AG08396 (cell line): ENCODE measurements at regions not wholly inside any gene's neighbourhood (a gene's known extent, or its start where the extent isn't known, plus 50 kb on each side); places are given as distances from the start of the nearest gene placed in this dataset.
"Not testable (repeated sequence)": the region's sequence is repeated elsewhere in the genome, so short reads cannot be mapped to it uniquely, and the experiment has no call there.

Source experiments
- DNase-seq: peaks from one replicate; pipeline ENCODE4 v3.0.0; 2012; ENCODE audit warnings: low spot score, mixed read lengths

- no peak for DNase-seq
These were observed 56.3 kb downstream of the FOXI3 start for GRCh38 chr2:88396209-88396608.

- DNase-seq: no peak
These were observed 74.9 kb downstream of the FOXI3 start for GRCh38 chr2:88377641-88377991.

- DNase-seq: no peak
These were observed 80.5 kb downstream of the FOXI3 start for GRCh38 chr2:88372042-88372441.

DNA sequence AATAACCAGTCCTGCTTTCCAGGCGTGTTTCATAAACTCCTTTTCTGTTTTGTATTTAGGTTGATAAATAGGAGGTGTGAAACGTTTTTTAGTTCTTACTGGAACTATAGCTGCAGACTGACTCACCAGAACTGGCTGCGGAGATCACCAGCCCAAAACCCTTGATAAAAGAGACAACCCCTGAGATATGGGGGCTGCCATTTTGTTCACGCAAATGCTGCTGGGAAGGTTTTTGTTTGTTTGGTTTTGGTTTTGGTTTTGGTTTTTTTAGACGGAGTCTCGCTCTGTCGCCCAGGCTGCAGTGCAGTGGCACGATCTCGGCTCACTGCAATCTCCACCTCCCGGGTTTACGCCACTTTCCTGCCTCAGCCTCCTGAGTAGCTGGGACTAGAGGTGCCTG, 87.1 kb downstream of the FOXI3 start:
- not testable (repeated sequence) for DNase-seq

- no peak for DNase-seq
These were observed 97.0 kb downstream of the FOXI3 start for GRCh38 chr2:88355486-88355885.

- DNase-seq: no peak
These were observed 101.3 kb downstream of the FOXI3 start for GRCh38 chr2:88351249-88351601.

DNA sequence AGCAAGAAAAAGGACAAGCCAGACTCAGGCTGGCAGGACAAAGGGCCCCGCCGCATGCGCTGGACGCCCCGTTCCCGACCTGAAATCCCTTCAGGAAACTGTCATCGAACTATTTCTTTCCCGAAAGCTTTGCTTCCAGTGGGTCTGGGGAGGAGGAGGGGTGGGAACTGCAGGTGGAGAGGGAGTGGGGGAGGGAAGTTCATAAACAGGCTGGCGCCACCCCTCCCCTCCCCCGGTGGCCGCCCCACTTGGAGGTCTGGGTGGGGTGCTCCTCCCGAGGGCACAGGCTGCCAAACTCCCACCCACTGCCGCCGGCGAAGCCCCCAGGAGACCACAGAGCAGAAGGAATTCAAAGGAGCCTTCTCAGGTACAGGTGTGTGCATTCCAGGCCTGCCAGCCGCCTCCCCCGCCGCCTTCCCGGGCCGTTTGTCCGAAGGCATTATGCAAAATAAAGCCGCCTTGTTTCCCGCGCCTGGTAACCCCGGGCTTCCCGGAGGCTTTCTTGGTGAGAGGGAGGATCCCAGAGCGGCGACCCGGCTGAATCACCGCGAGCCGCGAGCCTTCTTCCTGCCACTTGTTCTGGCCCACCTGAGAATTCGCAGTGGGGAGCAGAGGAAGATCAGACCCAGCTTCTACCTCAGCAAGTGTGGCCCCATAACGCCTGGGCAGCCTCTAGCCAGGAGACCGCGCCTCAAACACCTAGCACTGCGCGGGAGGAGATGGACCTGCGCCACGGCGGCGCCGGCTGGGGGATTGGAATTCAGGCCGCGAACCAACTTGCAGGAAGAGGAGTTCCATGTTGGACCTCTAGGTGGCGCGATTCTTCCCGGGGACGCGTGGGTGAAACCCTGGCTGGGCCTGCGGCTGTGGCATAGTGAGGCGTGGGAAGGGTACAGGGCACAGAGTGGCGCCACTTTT, 101.9 kb downstream of the FOXI3 start:
- DNase-seq: peak; percentile 22

DNA sequence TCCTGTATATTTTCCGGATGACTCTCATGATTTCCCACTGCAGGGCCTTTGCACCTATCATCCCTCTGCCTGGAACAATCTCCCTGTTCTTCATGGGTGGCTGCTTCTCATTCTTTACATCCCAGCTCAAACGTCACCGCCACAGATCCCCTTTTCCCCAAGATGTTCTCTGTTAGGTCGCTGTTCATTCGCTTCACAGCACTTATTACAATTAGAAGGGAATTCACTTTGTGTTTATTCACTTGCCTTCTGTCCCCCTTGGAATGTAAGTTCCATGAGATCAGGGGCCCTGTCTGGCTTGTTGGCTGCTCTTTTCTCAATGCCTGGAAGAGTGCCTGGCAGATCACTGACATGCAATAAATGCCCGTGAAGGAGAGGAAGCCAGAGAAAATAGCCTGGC, 106.7 kb downstream of the FOXI3 start:
- DNase-seq: no peak

DNA sequence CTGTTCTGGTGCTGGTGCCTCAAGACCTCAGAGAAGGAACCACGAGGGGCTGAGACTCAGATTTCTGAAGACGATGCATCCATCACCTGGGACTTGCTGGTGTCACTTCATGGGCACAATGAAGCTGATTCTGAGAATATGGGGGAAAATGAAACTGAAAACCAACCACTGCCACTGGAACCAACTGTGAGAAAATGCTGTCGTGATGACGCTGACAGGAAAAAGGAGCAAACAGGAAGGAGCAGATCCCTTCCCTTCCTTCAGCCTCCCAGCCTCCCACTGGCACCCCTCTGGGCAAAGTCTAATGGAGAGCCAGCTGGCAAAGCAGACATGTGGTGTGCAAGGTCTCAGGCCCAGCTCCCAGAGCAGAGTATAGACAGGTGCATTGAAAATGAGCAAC, 109.7 kb downstream of the FOXI3 start:
- DNase-seq: no peak

- DNase-seq: no peak
These were observed 118.1 kb downstream of the FOXI3 start for GRCh38 chr2:88334418-88334817.

GRCh38 chr2:88331239-88331638, 121.3 kb downstream of the FOXI3 start:
- DNase-seq: no peak

DNA sequence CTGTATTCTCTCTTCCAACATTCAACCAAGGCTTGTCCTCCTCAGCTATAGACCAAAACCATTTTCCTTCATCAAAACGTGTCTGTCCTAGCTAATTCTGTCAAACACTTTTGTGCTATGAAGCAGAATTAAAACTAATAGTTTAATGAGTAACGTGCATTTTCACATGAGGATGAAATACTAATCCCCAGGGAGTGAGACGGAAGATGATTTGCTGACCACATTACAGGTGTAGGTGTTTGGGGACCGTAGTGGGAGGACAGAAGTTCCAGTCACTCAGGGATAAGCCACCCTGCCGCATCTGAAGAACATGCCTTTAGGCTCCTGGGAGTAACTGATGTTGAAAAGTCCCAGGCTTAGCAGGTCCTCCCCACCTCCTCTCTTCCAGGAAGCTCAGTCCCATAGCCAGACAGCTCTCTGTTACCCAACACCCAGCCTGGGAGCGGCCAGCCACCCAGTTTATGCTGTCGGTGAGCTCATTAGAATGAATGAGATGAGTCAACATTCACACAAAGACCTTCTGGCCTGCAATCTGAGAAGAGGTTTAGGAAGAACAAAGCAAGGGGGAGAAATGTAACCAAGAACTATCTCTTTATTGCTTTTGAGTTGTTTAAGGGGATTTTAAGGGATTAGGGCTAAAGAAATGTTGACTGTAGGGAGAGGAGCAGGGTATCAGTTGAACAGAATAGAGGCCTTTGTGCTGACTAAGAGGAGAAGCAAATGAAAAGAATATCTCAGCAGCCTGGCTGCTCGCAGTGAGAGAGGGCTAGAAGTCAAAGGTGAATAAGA, 122.5 kb downstream of the FOXI3 start:
- DNase-seq: no peak

- DNase-seq: no peak
These were observed 130.8 kb downstream of the FOXI3 start for GRCh38 chr2:88321449-88322248.

DNA sequence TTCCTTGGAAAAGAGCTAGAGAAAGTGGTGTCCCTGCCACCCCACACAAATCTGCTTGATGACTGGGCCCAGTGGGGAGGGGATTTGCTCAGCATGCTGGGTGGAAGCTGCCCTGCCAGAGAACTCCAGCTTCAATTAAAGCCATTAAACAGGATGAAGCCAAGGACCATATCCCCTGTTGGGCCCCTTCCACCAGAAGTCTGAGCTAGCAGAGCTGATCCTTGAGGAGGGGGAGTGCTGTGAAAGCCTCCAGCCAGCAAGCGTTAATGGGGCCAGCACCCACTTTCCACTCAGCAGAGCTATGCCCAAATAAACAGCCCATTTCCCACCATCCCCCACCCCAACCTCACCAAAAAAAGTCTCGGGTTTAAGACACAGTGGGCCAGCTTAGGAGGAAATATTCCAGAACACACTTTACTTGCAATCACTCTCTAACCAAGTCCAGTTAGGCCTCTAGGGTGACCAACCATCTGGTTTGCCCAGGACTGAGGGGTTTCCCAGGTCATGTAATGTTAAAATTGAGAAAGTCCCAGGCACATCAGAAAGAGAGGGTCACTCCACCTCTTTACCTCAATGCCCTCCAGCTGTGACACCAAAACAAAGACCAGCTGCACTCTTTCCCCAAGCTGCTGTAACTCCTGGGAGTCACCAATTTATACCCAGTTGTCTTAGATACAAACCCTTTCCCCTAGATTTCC, 132.3 kb downstream of the FOXI3 start:
- DNase-seq: no peak

DNA sequence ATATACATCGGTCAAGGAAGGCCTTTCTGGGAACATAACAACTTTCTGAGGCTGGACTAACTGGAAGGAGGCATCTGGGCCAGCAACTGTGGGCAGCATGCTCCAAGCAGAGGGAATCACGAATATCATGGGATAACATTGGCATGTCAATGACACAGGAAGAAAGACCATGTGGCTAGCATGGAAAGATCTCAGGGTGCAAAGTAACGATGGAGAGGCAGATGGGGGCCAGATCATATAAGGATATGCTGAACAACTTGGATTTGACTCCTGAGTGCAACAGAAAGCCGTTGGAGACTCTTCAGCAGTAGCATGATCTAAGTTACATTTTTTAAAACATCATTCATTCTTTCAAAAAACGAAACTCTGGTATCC, 133.6 kb downstream of the FOXI3 start:
- no peak for DNase-seq

- no peak for DNase-seq
These were observed 134.2 kb downstream of the FOXI3 start for GRCh38 chr2:88318071-88318955.

- DNase-seq: no peak
These were observed 140.6 kb downstream of the THNSL2 start for GRCh38 chr2:88310787-88311186.

- no peak for DNase-seq
These were observed 137.7 kb downstream of the THNSL2 start for GRCh38 chr2:88307817-88308216.

- DNase-seq: no peak
These were observed 133.7 kb downstream of the THNSL2 start for GRCh38 chr2:88303865-88304264.

- no peak for DNase-seq
These were observed 126.1 kb downstream of the THNSL2 start for GRCh38 chr2:88296247-88296646.
